Nucleus accumbens (tissue), 56 donors: ENCODE measurements at regions not wholly inside any gene's neighbourhood (a gene's known extent, or its start where the extent isn't known, plus 50 kb on each side); places are given as distances from the start of the nearest gene placed in this dataset.
"Not testable (repeated sequence)": the region's sequence is repeated elsewhere in the genome, so short reads cannot be mapped to it uniquely, and the experiment has no call there.

ENCODE experiments used
- DNase-seq, 56 donors: peaks; one replicate each; lab custom pipeline; 2025; lab: John Stamatoyannopoulos, UW

GRCh38 chrX:42366181-42366580 is 411.8 kb downstream of the PPP1R2C start:
- no peak for DNase-seq

- DNase-seq: no peak
These were observed 415.7 kb downstream of the PPP1R2C start for GRCh38 chrX:42362219-42362618.

- DNase-seq: not testable (repeated sequence)
These were observed 419.6 kb upstream of the CASK start for GRCh38 chrX:42342981-42343380.
